ENCODE measurements at regions not wholly inside any gene's neighbourhood (a gene's known extent, or its start where the extent isn't known, plus 50 kb on each side); places are given as distances from the start of the nearest gene placed in this dataset.
"Not testable (repeated sequence)": the region's sequence is repeated elsewhere in the genome, so short reads cannot be mapped to it uniquely, and the experiment has no call there.

DNA sequence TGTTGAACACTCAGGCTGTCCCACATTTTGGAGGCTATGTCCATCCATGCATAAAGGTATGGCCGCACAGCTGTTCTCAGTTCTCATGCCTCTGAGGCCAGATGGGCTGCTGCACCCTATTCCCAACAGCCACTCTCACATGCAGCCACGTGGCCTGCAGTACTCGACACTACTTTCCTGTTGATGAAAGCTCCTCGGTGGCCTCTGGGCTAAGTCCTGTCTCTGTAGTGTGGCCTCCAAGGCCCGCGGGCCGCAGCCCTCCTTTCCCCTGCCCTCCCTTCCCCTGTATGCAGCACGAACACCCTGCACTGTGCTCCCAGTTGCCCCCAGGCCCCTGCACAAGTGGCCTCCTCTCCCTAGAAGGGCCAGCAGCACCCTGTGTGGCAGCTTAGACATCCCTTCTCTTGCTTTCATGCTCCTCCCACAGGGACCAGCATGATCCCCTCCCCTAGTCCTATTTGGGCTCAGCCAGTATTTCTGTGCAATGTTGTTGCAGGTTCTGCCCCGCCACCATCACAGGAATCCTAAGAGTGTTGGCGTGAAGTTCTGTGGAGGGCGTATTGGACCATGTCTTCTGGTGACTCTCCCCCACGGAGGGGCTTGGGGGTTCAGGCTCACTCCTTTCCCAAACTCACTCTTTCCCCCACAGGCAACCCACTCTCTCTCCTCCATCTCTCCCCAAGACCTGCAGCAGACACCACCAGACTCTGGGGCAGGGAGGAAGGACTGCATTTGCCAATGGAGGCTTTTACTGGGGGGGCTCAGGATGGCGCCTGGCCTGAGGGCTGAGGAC, 1071.2 kb downstream of the RPIA start:
- TF ChIP-seq, protein P1, sequence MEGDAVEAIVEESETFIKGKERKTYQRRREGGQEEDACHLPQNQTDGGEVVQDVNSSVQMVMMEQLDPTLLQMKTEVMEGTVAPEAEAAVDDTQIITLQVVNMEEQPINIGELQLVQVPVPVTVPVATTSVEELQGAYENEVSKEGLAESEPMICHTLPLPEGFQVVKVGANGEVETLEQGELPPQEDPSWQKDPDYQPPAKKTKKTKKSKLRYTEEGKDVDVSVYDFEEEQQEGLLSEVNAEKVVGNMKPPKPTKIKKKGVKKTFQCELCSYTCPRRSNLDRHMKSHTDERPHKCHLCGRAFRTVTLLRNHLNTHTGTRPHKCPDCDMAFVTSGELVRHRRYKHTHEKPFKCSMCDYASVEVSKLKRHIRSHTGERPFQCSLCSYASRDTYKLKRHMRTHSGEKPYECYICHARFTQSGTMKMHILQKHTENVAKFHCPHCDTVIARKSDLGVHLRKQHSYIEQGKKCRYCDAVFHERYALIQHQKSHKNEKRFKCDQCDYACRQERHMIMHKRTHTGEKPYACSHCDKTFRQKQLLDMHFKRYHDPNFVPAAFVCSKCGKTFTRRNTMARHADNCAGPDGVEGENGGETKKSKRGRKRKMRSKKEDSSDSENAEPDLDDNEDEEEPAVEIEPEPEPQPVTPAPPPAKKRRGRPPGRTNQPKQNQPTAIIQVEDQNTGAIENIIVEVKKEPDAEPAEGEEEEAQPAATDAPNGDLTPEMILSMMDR (conservative IDR thresholded peaks at IDR 0.05; ENCODE audit: low read depth, low read length): not testable (repeated sequence)
- not testable (repeated sequence) for TF ChIP-seq EZH2 (IDR thresholded peaks at IDR 0.05; ENCODE audit: low read length, unreplicated experiment); EZH2phosphoT487 (IDR thresholded peaks at IDR 0.05; ENCODE audit: borderline replicate concordance, low read length)

Data from PC-3 (cell line).